GM23338 (cell line): ENCODE measurements at regions not wholly inside any gene's neighbourhood (a gene's known extent, or its start where the extent isn't known, plus 50 kb on each side); places are given as distances from the start of the nearest gene placed in this dataset.

ENCODE experiments used
- CREB1 ChIP-seq: fragments of 250-450 bp; sonication (Bioruptor Pico); IDR thresholded peaks from 2 replicates; pipeline ENCODE4 v1.5.0; 2020; ENCODE audit warnings: low read depth, mild to moderate bottlenecking, moderate library complexity
- CTCF ChIP-seq, 2 experiments: fragments of 200-600 bp in 1 of 2; sonication (generic) in 1 of 2; conservative IDR thresholded peaks; 2 replicates each; pipeline versions ENCODE4 v1.5.1 to v1.6.1; 2016 to 2017; ENCODE audit warnings: antibody characterized with exemption in 2 of 2, low read depth in 2 of 2, mild to moderate bottlenecking in 2 of 2, moderate library complexity in 1 of 2
- ETS1 ChIP-seq: IDR thresholded peaks from 2 replicates; pipeline ENCODE4 v1.6.1; 2016; ENCODE audit warnings: antibody characterized with exemption
- EZH2 ChIP-seq: fragments of 200-600 bp; sonication (generic); IDR thresholded peaks from one replicate; pipeline ENCODE4 v1.8.0; 2017; ENCODE audit warnings: antibody characterized with exemption, mild to moderate bottlenecking, low read depth; ENCODE audit not compliant: unreplicated experiment
- EZH2phosphoT487 ChIP-seq: fragments of 200-600 bp; sonication (generic); IDR thresholded peaks from one replicate; pipeline ENCODE4 v1.8.1; 2018; ENCODE audit warnings: antibody characterized with exemption; ENCODE audit not compliant: unreplicated experiment
- JUNB ChIP-seq: IDR thresholded peaks from one replicate; pipeline ENCODE4 v1.6.1; 2016; ENCODE audit warnings: antibody characterized with exemption; ENCODE audit not compliant: unreplicated experiment
- POLR2AphosphoS5 ChIP-seq: IDR thresholded peaks from 2 replicates; pipeline ENCODE4 v1.6.1; 2016; ENCODE audit warnings: antibody characterized with exemption, low read depth
- REST ChIP-seq: IDR thresholded peaks from one replicate; pipeline ENCODE4 v1.6.1; 2018; ENCODE audit warnings: antibody characterized with exemption; ENCODE audit not compliant: unreplicated experiment

- TF ChIP-seq CTCF (conservative IDR thresholded peaks at IDR 0.05; ENCODE audit: low read depth in 2 of 2): no peak
- no peak for TF ChIP-seq EZH2
- TF ChIP-seq EZH2phosphoT487: no peak
- TF ChIP-seq REST: no peak
- TF ChIP-seq JUNB: no peak
- no peak for TF ChIP-seq CREB1 (CRISPR knock-in tag)
- TF ChIP-seq ETS1: no peak
- TF ChIP-seq POLR2AphosphoS5: no peak
Observed at GRCh38 chr1:196098000-196098399, 510.2 kb downstream of the KCNT2 start.
